A549 (cell line): ENCODE measurements at regions not wholly inside any gene's neighbourhood (a gene's known extent, or its start where the extent isn't known, plus 50 kb on each side); places are given as distances from the start of the nearest gene placed in this dataset.

ENCODE experiments used
- ATAC-seq, 2 experiments: fragments of 200-7000 bp in 1 of 2; fragments of >200 bp in 1 of 2; cut with Nextera tagmentation in 1 of 2; cut with Tn5 transposase in 1 of 2; 3 replicates each; pipeline versions ENCODE4 v1.8.0 to v1.9.1; 2018 to 2020; ENCODE audit warnings: mild to moderate bottlenecking in 1 of 2, moderate library complexity in 1 of 2
- CTCF ChIA-PET: fragments of 300-600 bp; sonication (Branson Sonifier 250); formaldehyde crosslinking; extraction: SDS; loops from one replicate; lab custom pipeline; 2021; ENCODE audit warnings: antibody characterized with exemption, inconsistent platforms; lab: Yijun Ruan, JAX
- POLR2A ChIA-PET: fragments of 350-600 bp; formaldehyde crosslinking; extraction: SDS; loops from one replicate; lab custom pipeline; 2021; ENCODE audit warnings: antibody characterized with exemption, inconsistent platforms; lab: Yijun Ruan, JAX
- DNase-seq, 2 experiments: peaks; one replicate each; pipeline versions ENCODE4 v3.0.0 to v3.0.0-alpha.2; 2011 to 2016; ENCODE audit warnings: low read depth in 1 of 2, low spot score in 1 of 2
- FAIRE-seq: peaks from 2 replicates; lab custom pipeline; 2011; peaks lifted over from hg19 to GRCh38; lab: Jason Lieb, UNC
- H3K27ac ChIP-seq, 2 experiments: fragments of >200 bp; sonication (Bioruptor Twin); formaldehyde crosslinking; 3 replicates each; pipeline ENCODE4 v1.5.1; 2016 to 2017
- H3K4me1 ChIP-seq: fragments of >200 bp; sonication (Bioruptor Twin); formaldehyde crosslinking; 3 replicates; pipeline ENCODE4 v1.6.1; 2016
- H3K4me2 ChIP-seq: fragments of >200 bp; sonication (Bioruptor Twin); formaldehyde crosslinking; 3 replicates; pipeline ENCODE4 v1.6.1; 2016
- H3K4me3 ChIP-seq: fragments of >200 bp; sonication (Bioruptor Twin); formaldehyde crosslinking; 3 replicates; pipeline ENCODE4 v1.5.1; 2016
- H3K9me3 ChIP-seq: fragments of >200 bp; sonication (Bioruptor Twin); formaldehyde crosslinking; 3 replicates; pipeline ENCODE4 v1.6.1; 2016
- CBX2 ChIP-seq: fragments of 200-600 bp; sonication (generic); IDR thresholded peaks from 2 replicates; pipeline ENCODE4 v1.6.1; 2016; ENCODE audit warnings: low read depth, mild to moderate bottlenecking, borderline replicate concordance
- EP300 ChIP-seq, 2 experiments: fragments of >200 bp; sonication (Bioruptor Twin); formaldehyde crosslinking; IDR thresholded peaks; 2 replicates in 1 of 2; 3 replicates in 1 of 2; pipeline ENCODE4 v1.6.1; 2016 to 2017
- ESRRA ChIP-seq: fragments of 150-350 bp; IDR thresholded peaks from 2 replicates; pipeline ENCODE4 v1.6.1; 2014; ENCODE audit warnings: mild to moderate bottlenecking, low read length, borderline replicate concordance
- FOSB ChIP-seq: fragments of 250-450 bp; sonication (Bioruptor Pico); IDR thresholded peaks from 2 replicates; pipeline ENCODE4 v1.5.0; 2020; ENCODE audit warnings: mild to moderate bottlenecking, moderate library complexity
- FOSL2 ChIP-seq, 2 experiments: fragments of 450-650 bp in 1 of 2; fragments of >200 bp in 1 of 2; sonication (Bioruptor Twin) in 1 of 2; formaldehyde crosslinking; IDR thresholded peaks; 2 replicates each; pipeline versions ENCODE4 v1.5.0 to v1.6.1; 2016 to 2020; ENCODE audit warnings: mild to moderate bottlenecking in 1 of 2, moderate library complexity in 1 of 2
- FOXS1 ChIP-seq: fragments of 250-450 bp; sonication (Bioruptor Pico); IDR thresholded peaks from 2 replicates; pipeline ENCODE4 v1.5.0; 2020; ENCODE audit warnings: mild to moderate bottlenecking, moderate library complexity
- HDAC2 ChIP-seq: fragments of 200-600 bp; sonication (generic); IDR thresholded peaks from 2 replicates; pipeline ENCODE4 v1.6.1; 2016
- HMGXB4 ChIP-seq: fragments of 250-450 bp; sonication (Bioruptor Pico); IDR thresholded peaks from 2 replicates; pipeline ENCODE4 v1.5.0; 2021; ENCODE audit warnings: mild to moderate bottlenecking, moderate library complexity, borderline replicate concordance
- JUNB ChIP-seq: fragments of >200 bp; sonication (Bioruptor Twin); formaldehyde crosslinking; IDR thresholded peaks from 2 replicates; pipeline ENCODE4 v1.6.1; 2016
- KDM1A ChIP-seq: fragments of 200-600 bp; sonication (generic); IDR thresholded peaks from 2 replicates; pipeline ENCODE4 v1.6.1; 2016; ENCODE audit warnings: low read depth, mild to moderate bottlenecking
- KDM5A ChIP-seq: fragments of 200-600 bp; sonication (generic); IDR thresholded peaks from 2 replicates; pipeline ENCODE4 v1.6.1; 2016; ENCODE audit warnings: antibody characterized with exemption, mild to moderate bottlenecking
- MAFK ChIP-seq: fragments of 450-650 bp; IDR thresholded peaks from 2 replicates; pipeline ENCODE4 v1.6.1; 2014; ENCODE audit not compliant: partially characterized antibody
- MAZ ChIP-seq: fragments of 150-350 bp; IDR thresholded peaks from 2 replicates; pipeline ENCODE4 v1.6.1; 2014; ENCODE audit warnings: antibody characterized with exemption, low read depth, low read length, borderline replicate concordance
- MYC ChIP-seq: IDR thresholded peaks from 2 replicates; pipeline ENCODE4 v1.6.1; 2012; ENCODE audit warnings: mild to moderate bottlenecking, inconsistent platforms, low read length, improper control_type of control experiment, borderline replicate concordance
- POLR2A ChIP-seq: IDR thresholded peaks from 2 replicates; pipeline ENCODE4 v1.6.1; 2012; ENCODE audit warnings: mild to moderate bottlenecking, low read length
- POLR2AphosphoS2 ChIP-seq: conservative IDR thresholded peaks from 2 replicates; pipeline ENCODE4 v1.6.1; 2012; ENCODE audit warnings: low read length, improper control_type of control experiment, inconsistent platforms
- REST ChIP-seq: fragments of 200-600 bp; sonication (generic); IDR thresholded peaks from 2 replicates; pipeline ENCODE4 v1.6.1; 2016; ENCODE audit warnings: antibody characterized with exemption, mild to moderate bottlenecking, moderate library complexity
- SREBF2 ChIP-seq: fragments of 450-650 bp; IDR thresholded peaks from 2 replicates; pipeline ENCODE4 v1.6.1; 2014; ENCODE audit warnings: mild to moderate bottlenecking, moderate library complexity
- ZFP36 ChIP-seq: fragments of 450-650 bp; IDR thresholded peaks from 2 replicates; pipeline ENCODE4 v1.6.1; 2014; ENCODE audit warnings: borderline replicate concordance; ENCODE audit not compliant: partially characterized antibody
- ZSCAN20 ChIP-seq: fragments of 250-450 bp; sonication (Bioruptor Pico); IDR thresholded peaks from 2 replicates; pipeline ENCODE4 v1.8.0; 2022; ENCODE audit warnings: mild to moderate bottlenecking, moderate library complexity
- WGBS: methylation state at CpG from one replicate; pipeline ENCODE4 v1.1.6; 2017; ENCODE audit errors: missing lambda C conversion rate; 5-methylcytosine and 5-hydroxymethylcytosine counted together
- TF ChIP-seq, protein P1 (sequence below): fragments of 250-450 bp; sonication (Bioruptor Pico); IDR thresholded peaks from 2 replicates; pipeline ENCODE4 v1.5.0; 2020; ENCODE audit warnings: low read depth, mild to moderate bottlenecking, moderate library complexity
- TF ChIP-seq, protein P2 (sequence below): fragments of >200 bp; sonication (Bioruptor Twin); formaldehyde crosslinking; IDR thresholded peaks from 3 replicates; pipeline ENCODE4 v1.5.1; 2016
- TF ChIP-seq, protein P3 (sequence below): fragments of 150-350 bp; IDR thresholded peaks from 2 replicates; pipeline ENCODE4 v1.6.1; 2014; ENCODE audit warnings: low read depth, mild to moderate bottlenecking, low read length

- no peak for DNase-seq
- Histone ChIP-seq H3K9me3 (peaks cover 3% of the 10 kb centered on the region; the same call in 2 of the 3 replicates), H3K4me1 (no peaks in the 10 kb centered on the region), H3K27ac (no peak overlapping the region), H3K4me3 (no peak overlapping the region), H3K4me2 (no peak overlapping the region)
- no peak for FAIRE-seq
- ChIA-PET CTCF (interaction anchor here (0.9 to 1.3 kb wide), 2 partner anchors 12 to 20 kb away, joined by 5 to 6 read pairs; no protein-coding TSS in a partner anchor), POLR2A (no interaction called here)
- TF ChIP-seq, protein P1, sequence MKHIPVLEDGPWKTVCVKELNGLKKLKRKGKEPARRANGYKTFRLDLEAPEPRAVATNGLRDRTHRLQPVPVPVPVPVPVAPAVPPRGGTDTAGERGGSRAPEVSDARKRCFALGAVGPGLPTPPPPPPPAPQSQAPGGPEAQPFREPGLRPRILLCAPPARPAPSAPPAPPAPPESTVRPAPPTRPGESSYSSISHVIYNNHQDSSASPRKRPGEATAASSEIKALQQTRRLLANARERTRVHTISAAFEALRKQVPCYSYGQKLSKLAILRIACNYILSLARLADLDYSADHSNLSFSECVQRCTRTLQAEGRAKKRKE (CRISPR knock-in tag): no peak
- TF ChIP-seq FOSL2 (IDR thresholded peaks at IDR 0.05): no peak
- no peak for TF ChIP-seq FOSL2 (CRISPR knock-in tag; IDR thresholded peaks at IDR 0.05)
- TF ChIP-seq REST: no peak
- TF ChIP-seq FOSB: no peak
- no peak for TF ChIP-seq MYC
- no peak for TF ChIP-seq KDM5A
- no peak for TF ChIP-seq ESRRA
- TF ChIP-seq CBX2: no peak
- no peak for TF ChIP-seq MAZ
- no peak for TF ChIP-seq SREBF2
- no peak for TF ChIP-seq HMGXB4 (CRISPR knock-in tag)
- no peak for TF ChIP-seq MAFK
- no peak for TF ChIP-seq KDM1A
- TF ChIP-seq, protein P2, sequence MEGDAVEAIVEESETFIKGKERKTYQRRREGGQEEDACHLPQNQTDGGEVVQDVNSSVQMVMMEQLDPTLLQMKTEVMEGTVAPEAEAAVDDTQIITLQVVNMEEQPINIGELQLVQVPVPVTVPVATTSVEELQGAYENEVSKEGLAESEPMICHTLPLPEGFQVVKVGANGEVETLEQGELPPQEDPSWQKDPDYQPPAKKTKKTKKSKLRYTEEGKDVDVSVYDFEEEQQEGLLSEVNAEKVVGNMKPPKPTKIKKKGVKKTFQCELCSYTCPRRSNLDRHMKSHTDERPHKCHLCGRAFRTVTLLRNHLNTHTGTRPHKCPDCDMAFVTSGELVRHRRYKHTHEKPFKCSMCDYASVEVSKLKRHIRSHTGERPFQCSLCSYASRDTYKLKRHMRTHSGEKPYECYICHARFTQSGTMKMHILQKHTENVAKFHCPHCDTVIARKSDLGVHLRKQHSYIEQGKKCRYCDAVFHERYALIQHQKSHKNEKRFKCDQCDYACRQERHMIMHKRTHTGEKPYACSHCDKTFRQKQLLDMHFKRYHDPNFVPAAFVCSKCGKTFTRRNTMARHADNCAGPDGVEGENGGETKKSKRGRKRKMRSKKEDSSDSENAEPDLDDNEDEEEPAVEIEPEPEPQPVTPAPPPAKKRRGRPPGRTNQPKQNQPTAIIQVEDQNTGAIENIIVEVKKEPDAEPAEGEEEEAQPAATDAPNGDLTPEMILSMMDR: no peak
- WGBS: 54% methylated on average over 2 of the region's 2 CpGs
- no peak for ATAC-seq
Observed at GRCh38 chr2:61721382-61721781, 132.5 kb downstream of the FAM161A start.

GRCh38 chr2:61720911-61721310, 132.9 kb downstream of the FAM161A start:
- H3K4me1 ChIP-seq: no peaks in the 10 kb centered on the region
- ChIA-PET POLR2A (no interaction called here), CTCF (interaction anchor here (0.9 to 1.3 kb wide), 2 partner anchors 12 to 19 kb away, joined by 5 to 6 read pairs; no protein-coding TSS in a partner anchor)
- ATAC-seq (no peak), FAIRE-seq (no peak), DNase-seq (no peak)
- H3K4me3 ChIP-seq: no peak overlapping the region
- no peaks in the 10 kb centered on the region for H3K9me3 ChIP-seq
- 54% methylated on average over 3 of the region's 3 CpGs for WGBS
- H3K4me2 ChIP-seq: no peak overlapping the region
- no peak overlapping the region for H3K27ac ChIP-seq
- no peak for TF ChIP-seq REST
- no peak for TF ChIP-seq ZSCAN20 (CRISPR knock-in tag)
- no peak for TF ChIP-seq FOXS1 (CRISPR knock-in tag)
- TF ChIP-seq, protein P3, sequence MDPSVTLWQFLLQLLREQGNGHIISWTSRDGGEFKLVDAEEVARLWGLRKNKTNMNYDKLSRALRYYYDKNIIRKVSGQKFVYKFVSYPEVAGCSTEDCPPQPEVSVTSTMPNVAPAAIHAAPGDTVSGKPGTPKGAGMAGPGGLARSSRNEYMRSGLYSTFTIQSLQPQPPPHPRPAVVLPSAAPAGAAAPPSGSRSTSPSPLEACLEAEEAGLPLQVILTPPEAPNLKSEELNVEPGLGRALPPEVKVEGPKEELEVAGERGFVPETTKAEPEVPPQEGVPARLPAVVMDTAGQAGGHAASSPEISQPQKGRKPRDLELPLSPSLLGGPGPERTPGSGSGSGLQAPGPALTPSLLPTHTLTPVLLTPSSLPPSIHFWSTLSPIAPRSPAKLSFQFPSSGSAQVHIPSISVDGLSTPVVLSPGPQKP: no peak
- TF ChIP-seq POLR2A: no peak
- no peak for TF ChIP-seq JUNB
- TF ChIP-seq MYC: no peak
- no peak for TF ChIP-seq POLR2AphosphoS2
- TF ChIP-seq, protein P1 (CRISPR knock-in tag): no peak
- TF ChIP-seq KDM5A: no peak
- TF ChIP-seq HDAC2: no peak
- no peak for TF ChIP-seq EP300 (IDR thresholded peaks at IDR 0.05)
- no peak for TF ChIP-seq ZFP36
